SK-N-SH (cell line): ENCODE measurements at regions not wholly inside any gene's neighbourhood (a gene's known extent, or its start where the extent isn't known, plus 50 kb on each side); places are given as distances from the start of the nearest gene placed in this dataset.
A peak's percentile ranks its signal among the peaks of the same experiment; 100 is the strongest.

ENCODE experiments used
- CTCF ChIA-PET: fragments of 300-600, 350-600 bp; formaldehyde crosslinking; extraction: SDS; loops from one replicate; lab custom pipeline; 2021; lab: Yijun Ruan, JAX
- POLR2A ChIA-PET: fragments of 350-600 bp; sonication (Branson Sonifier 250); formaldehyde crosslinking; extraction: SDS; loops from one replicate; lab custom pipeline; 2020; ENCODE audit warnings: antibody characterized with exemption, inconsistent platforms; lab: Yijun Ruan, JAX
- DNase-seq: peaks from one replicate; pipeline ENCODE4 v3.0.0; 2012
- H2AFZ ChIP-seq: fragments of 200-600 bp; sonication (generic); 2 replicates; pipeline ENCODE4 v1.8.1; 2016; ENCODE audit warnings: antibody characterized with exemption, mild to moderate bottlenecking, low read depth
- H3F3A ChIP-seq: fragments of 200-600 bp; sonication (generic); replicated peaks from 2 replicates; pipeline ENCODE3; 2016; ENCODE audit warnings: antibody characterized with exemption, mild to moderate bottlenecking; ENCODE audit not compliant: insufficient read depth
- H3K27ac ChIP-seq, 2 experiments: fragments of 200-500 bp in 1 of 2; fragments of 200-600 bp in 1 of 2; sonication (Bioruptor generic) in 1 of 2; sonication (generic), shearing (Covaris generic) in 1 of 2; 2 replicates each; pipeline versions ENCODE4 v1.5.1 to v1.6.1; 2014 to 2016; ENCODE audit warnings: low read depth in 2 of 2, inconsistent platforms in 1 of 2, low read length in 1 of 2, mild to moderate bottlenecking in 1 of 2, mixed read lengths in 1 of 2
- H3K27me3 ChIP-seq: fragments of 200-600 bp; sonication (generic), shearing (Covaris generic); 2 replicates; pipeline ENCODE4 v1.6.1; 2016; ENCODE audit warnings: mixed run types; ENCODE audit not compliant: insufficient read depth
- H3K36me3 ChIP-seq, 2 experiments: fragments of 200-500 bp in 1 of 2; fragments of 200-600 bp in 1 of 2; sonication (Bioruptor generic) in 1 of 2; sonication (generic) in 1 of 2; replicated peaks in 1 of 2; 2 replicates each; pipeline versions ENCODE3 to v1.5.1; 2014 to 2016; ENCODE audit warnings: low read length in 1 of 2, mild to moderate bottlenecking in 1 of 2; ENCODE audit not compliant: insufficient read depth in 2 of 2, control insufficient read depth in 1 of 2
- H3K4me1 ChIP-seq, 2 experiments: fragments of 200-500 bp in 1 of 2; fragments of 200-600 bp in 1 of 2; sonication (Bioruptor generic) in 1 of 2; sonication (generic), shearing (Covaris generic) in 1 of 2; 2 replicates each; pipeline versions ENCODE4 v1.5.1 to v1.6.1; 2014 to 2016; ENCODE audit warnings: low read depth in 1 of 2, low read length in 1 of 2, mixed run types in 1 of 2; ENCODE audit not compliant: insufficient read depth in 2 of 2, control insufficient read depth in 1 of 2
- H3K4me2 ChIP-seq: fragments of 200-600 bp; sonication (generic), shearing (Covaris generic); 2 replicates; pipeline ENCODE4 v1.6.1; 2017; ENCODE audit warnings: mixed run types
- H3K4me3 ChIP-seq, 2 experiments: fragments of 200-500 bp in 1 of 2; fragments of 200-600 bp in 1 of 2; sonication (Bioruptor generic) in 1 of 2; sonication (generic), shearing (Covaris generic) in 1 of 2; 2 replicates each; pipeline versions ENCODE4 v1.5.1 to v1.8.1; 2014 to 2016; ENCODE audit warnings: low read depth in 2 of 2, inconsistent platforms in 1 of 2, low read length in 1 of 2, mild to moderate bottlenecking in 1 of 2, mixed read lengths in 1 of 2, moderate library complexity in 1 of 2
- H3K79me2 ChIP-seq: fragments of 200-600 bp; sonication (generic); 2 replicates; pipeline ENCODE4 v1.8.1; 2017; ENCODE audit warnings: mild to moderate bottlenecking; ENCODE audit not compliant: insufficient read depth
- H3K9ac ChIP-seq: fragments of 200-600 bp; sonication (generic); 2 replicates; pipeline ENCODE4 v1.6.1; 2017; ENCODE audit warnings: mixed run types
- H3K9me2 ChIP-seq: fragments of 200-600 bp; sonication (generic); 2 replicates; pipeline ENCODE4 v1.6.1; 2017; ENCODE audit warnings: mixed run types
- H3K9me3 ChIP-seq: fragments of 200-600 bp; sonication (generic); 2 replicates; pipeline ENCODE4 v1.6.1; 2017; ENCODE audit warnings: mixed run types, mild to moderate bottlenecking, moderate library complexity
- H4K20me1 ChIP-seq: fragments of 200-600 bp; sonication (generic); 2 replicates; pipeline ENCODE4 v1.6.1; 2017; ENCODE audit warnings: mild to moderate bottlenecking, mixed run types; ENCODE audit not compliant: insufficient read depth
- CHD2 ChIP-seq: fragments of 150-350 bp; IDR thresholded peaks from 2 replicates; pipeline ENCODE4 v1.6.1; 2018; ENCODE audit warnings: low read length; ENCODE audit not compliant: partially characterized antibody
- CTCF ChIP-seq: fragments of 200-600 bp; sonication (generic); IDR thresholded peaks from 2 replicates; pipeline ENCODE4 v1.6.1; 2017; ENCODE audit warnings: antibody characterized with exemption, mild to moderate bottlenecking, moderate library complexity
- EP300 ChIP-seq, 2 experiments: IDR thresholded peaks; 2 replicates each; pipeline versions ENCODE4 v1.4.0 to v1.6.1; 2012; ENCODE audit warnings: borderline replicate concordance in 1 of 2, low read depth in 1 of 2, low read length in 1 of 2
- EZH2phosphoT487 ChIP-seq: fragments of 200-600 bp; sonication (generic); IDR thresholded peaks from 2 replicates; pipeline ENCODE4 v1.6.1; 2017; ENCODE audit warnings: low read depth, mixed run types, mild to moderate bottlenecking, antibody characterized with exemption, moderate library complexity, borderline replicate concordance
- FOSL2 ChIP-seq: IDR thresholded peaks from 2 replicates; pipeline ENCODE4 v1.4.0; 2012; ENCODE audit warnings: low read depth, mild to moderate bottlenecking, moderate library complexity, borderline replicate concordance
- FOXM1 ChIP-seq: IDR thresholded peaks from 2 replicates; pipeline ENCODE4 v1.4.0; 2012; ENCODE audit warnings: low read depth, mild to moderate bottlenecking
- GABPA ChIP-seq: IDR thresholded peaks from 2 replicates; pipeline ENCODE4 v1.4.0; 2012; ENCODE audit warnings: low read depth, mild to moderate bottlenecking
- GATA2 ChIP-seq: sonication (generic); formaldehyde crosslinking; IDR thresholded peaks from 2 replicates; pipeline ENCODE4 v1.5.0; 2020; ENCODE audit warnings: mild to moderate bottlenecking, missing genetic modification reagents
- IRF3 ChIP-seq: fragments of 150-350 bp; IDR thresholded peaks from 2 replicates; pipeline ENCODE4 v1.6.1; 2016; ENCODE audit warnings: mild to moderate bottlenecking, low read depth, low read length
- MEF2A ChIP-seq: IDR thresholded peaks from 2 replicates; pipeline ENCODE4 v1.4.0; 2012; ENCODE audit warnings: low read depth, borderline replicate concordance
- MXI1 ChIP-seq: IDR thresholded peaks from 2 replicates; pipeline ENCODE4 v1.6.1; 2012; ENCODE audit warnings: mild to moderate bottlenecking, low read depth, low read length, improper control_type of control experiment
- NRF1 ChIP-seq: IDR thresholded peaks from 2 replicates; pipeline ENCODE4 v1.6.1; 2012; ENCODE audit warnings: low read depth, mild to moderate bottlenecking, low read length
- POLR2AphosphoS5 ChIP-seq: IDR thresholded peaks from 2 replicates; pipeline ENCODE4 v1.6.1; 2012; ENCODE audit warnings: low read depth, low read length
- RAD21 ChIP-seq: IDR thresholded peaks from 2 replicates; pipeline ENCODE4 v1.6.1; 2012; ENCODE audit warnings: mild to moderate bottlenecking, low read length
- RCOR1 ChIP-seq: fragments of 150-350 bp; IDR thresholded peaks from 2 replicates; pipeline ENCODE4 v1.6.1; 2017; ENCODE audit warnings: antibody characterized with exemption, low read length
- RFX5 ChIP-seq: IDR thresholded peaks from 2 replicates; pipeline ENCODE4 v1.6.1; 2012; ENCODE audit warnings: mild to moderate bottlenecking, improper control_type of control experiment, low read length
- SIN3A ChIP-seq: IDR thresholded peaks from 2 replicates; pipeline ENCODE4 v1.6.1; 2012; ENCODE audit warnings: low read depth, mild to moderate bottlenecking, low read length, moderate library complexity, borderline replicate concordance
- SMC3 ChIP-seq: IDR thresholded peaks from 2 replicates; pipeline ENCODE4 v1.6.1; 2012; ENCODE audit warnings: low read depth, low read length, improper control_type of control experiment
- TCF12 ChIP-seq: IDR thresholded peaks from 2 replicates; pipeline ENCODE4 v1.4.0; 2012
- TEAD4 ChIP-seq: IDR thresholded peaks from 2 replicates; pipeline ENCODE4 v1.4.0; 2012; ENCODE audit warnings: mild to moderate bottlenecking, borderline replicate concordance; ENCODE audit not compliant: insufficient read depth
- USF1 ChIP-seq: IDR thresholded peaks from 2 replicates; pipeline ENCODE4 v1.4.0; 2012; ENCODE audit warnings: low read depth, borderline replicate concordance
- YY1 ChIP-seq: IDR thresholded peaks from 2 replicates; pipeline ENCODE4 v1.4.0; 2012; ENCODE audit warnings: low read depth, mild to moderate bottlenecking
- ZBTB33 ChIP-seq: IDR thresholded peaks from 2 replicates; pipeline ENCODE4 v1.4.0; 2012; ENCODE audit warnings: low read depth, borderline replicate concordance
- WGBS: methylation state at CpG from one replicate; pipeline ENCODE4 v1.1.6; 2017; ENCODE audit warnings: low lambda C conversion rate; 5-methylcytosine and 5-hydroxymethylcytosine counted together

GRCh38 chr9:85142968-85143367 lies 473.4 kb downstream of the NTRK2 start:
- ChIA-PET CTCF (interaction anchor here (0.6 to 4.0 kb wide), 27 partner anchors 9 to 747 kb away, joined by 3 to 14 read pairs (median 3); no protein-coding TSS in a partner anchor), POLR2A (no interaction called here)
- H3K4me2 ChIP-seq = no peak overlapping the region
- no peak overlapping the region for H3K9ac ChIP-seq
- 30% methylated on average over 1 of the region's 1 CpG for WGBS
- no peaks in the 10 kb centered on the region for H3K9me2 ChIP-seq
- DNase-seq = peak; percentile 20
- H4K20me1 ChIP-seq = no peaks in the 10 kb centered on the region
- H3K4me1 ChIP-seq = no peaks in the 10 kb centered on the region; a peak in 1 of 4 replicates
- no peaks in the 10 kb centered on the region for H3F3A ChIP-seq
- TF ChIP-seq CTCF (peak; percentile 54), FOXM1 (no peak), TEAD4 (no peak), GATA2 (CRISPR knock-in tag) (no peak), SMC3 (peak; percentile 42), CHD2 (no peak), TCF12 (no peak), MXI1 (no peak), RFX5 (no peak), RAD21 (peak; percentile 72), GABPA (no peak), YY1 (no peak), MEF2A (no peak), EZH2phosphoT487 (no peak)
- H3K27me3 ChIP-seq = no peaks in the 10 kb centered on the region
- H2AFZ ChIP-seq = no peak overlapping the region
- no peak overlapping the region for H3K27ac ChIP-seq
- H3K9me3 ChIP-seq = no peaks in the 10 kb centered on the region
- no peaks in the 10 kb centered on the region for H3K79me2 ChIP-seq
- no peak overlapping the region for H3K4me3 ChIP-seq
- no peaks in the 10 kb centered on the region for H3K36me3 ChIP-seq

- Histone ChIP-seq H3K4me2 (no peak overlapping the region), H3K27ac (no peak overlapping the region), H3K9me2 (no peaks in the 10 kb centered on the region), H3K9ac (no peak overlapping the region), H2AFZ (no peak overlapping the region), H4K20me1 (no peaks in the 10 kb centered on the region), H3K79me2 (no peaks in the 10 kb centered on the region), H3K36me3 (no peaks in the 10 kb centered on the region), H3F3A (no peaks in the 10 kb centered on the region), H3K4me3 (no peak overlapping the region), H3K27me3 (no peaks in the 10 kb centered on the region), H3K9me3 (no peaks in the 10 kb centered on the region), H3K4me1 (no peaks in the 10 kb centered on the region; a peak in 1 of 4 replicates)
- DNase-seq = no peak
- 41% methylated on average over 4 of the region's 4 CpGs for WGBS
- ChIA-PET POLR2A (no interaction called here), CTCF (interaction anchor here (1.0 to 4.0 kb wide), 12 partner anchors 9 to 746 kb away, joined by 3 to 14 read pairs (median 6); no protein-coding TSS in a partner anchor)
- TF ChIP-seq SIN3A = no peak
- no peak for TF ChIP-seq POLR2AphosphoS5
- TF ChIP-seq MEF2A = no peak
- no peak for TF ChIP-seq FOSL2
- no peak for TF ChIP-seq TEAD4
- TF ChIP-seq USF1 = no peak
- TF ChIP-seq NRF1 = no peak
- no peak for TF ChIP-seq RCOR1
- TF ChIP-seq ZBTB33 = no peak
- no peak for TF ChIP-seq GABPA
- no peak for TF ChIP-seq IRF3
- TF ChIP-seq EP300 (IDR thresholded peaks at IDR 0.05; ENCODE audit: borderline replicate concordance in 1 of 2, low read depth in 1 of 2, low read length in 1 of 2) = no peak
- TF ChIP-seq GATA2 (CRISPR knock-in tag) = no peak
Observed at GRCh38 chr9:85142496-85142911, 473.0 kb downstream of the NTRK2 start.
